Activated naive CD4-positive, alpha-beta T cell treated with anti-CD3 and anti-CD28 coated beads for 36 hours (primary cell): ENCODE measurements at regions not wholly inside any gene's neighbourhood (a gene's known extent, or its start where the extent isn't known, plus 50 kb on each side); places are given as distances from the start of the nearest gene placed in this dataset.
A peak's percentile ranks its signal among the peaks of the same experiment; 100 is the strongest.

Experiments
- CTCF ChIA-PET: fragments of 350-600 bp; sonication (Branson Sonifier 250); formaldehyde crosslinking; loops from one replicate; lab custom pipeline; 2021; ENCODE audit warnings: antibody characterized with exemption; lab: Charles Lee
- DNase-seq: peaks from one replicate; pipeline ENCODE4 v3.0.0-alpha.2; 2020
- H3K27ac Mint-ChIP-seq: one replicate; pipeline ENCODE4 v1.8.0; 2021; ENCODE audit warnings: mild to moderate bottlenecking, mixed read lengths
- H3K27me3 Mint-ChIP-seq: one replicate; pipeline ENCODE4 v1.8.0; 2021; ENCODE audit warnings: low read depth, mixed read lengths
- H3K36me3 Mint-ChIP-seq: one replicate; pipeline ENCODE4 v1.8.0; 2021; ENCODE audit warnings: low read depth, mixed read lengths
- H3K4me1 Mint-ChIP-seq: one replicate; pipeline ENCODE4 v1.8.0; 2021; ENCODE audit warnings: low read depth, mixed read lengths
- H3K4me3 Mint-ChIP-seq: one replicate; pipeline ENCODE4 v1.8.0; 2021; ENCODE audit warnings: mild to moderate bottlenecking, moderate library complexity, mixed read lengths
- H3K9me3 Mint-ChIP-seq: one replicate; pipeline ENCODE4 v1.8.0; 2021; ENCODE audit warnings: mixed read lengths
- intact Hi-C: fragments of 100-400 bp; cut with micrococcal nuclease; formaldehyde crosslinking; loops from one replicate; pipeline ENCODE4 v1.15.1; 2023

GRCh38 chr10:15462253-15462897 is 91.3 kb upstream of the FAM171A1 start:
- Mint-ChIP-seq H3K27ac (no peak overlapping the region), H3K9me3 (peaks cover 4% of the 10 kb centered on the region), H3K27me3 (peaks cover 7% of the 10 kb centered on the region), H3K36me3 (no peaks in the 10 kb centered on the region), H3K4me1 (peaks cover 7% of the 10 kb centered on the region), H3K4me3 (no peak overlapping the region)
- intact Hi-C loops: no loop called here
- DNase-seq: no peak
- CTCF ChIA-PET: interaction anchor here (0.6 kb wide), 1 partner anchor 17 kb away, joined by 5 read pairs; no protein-coding TSS in a partner anchor

DNA sequence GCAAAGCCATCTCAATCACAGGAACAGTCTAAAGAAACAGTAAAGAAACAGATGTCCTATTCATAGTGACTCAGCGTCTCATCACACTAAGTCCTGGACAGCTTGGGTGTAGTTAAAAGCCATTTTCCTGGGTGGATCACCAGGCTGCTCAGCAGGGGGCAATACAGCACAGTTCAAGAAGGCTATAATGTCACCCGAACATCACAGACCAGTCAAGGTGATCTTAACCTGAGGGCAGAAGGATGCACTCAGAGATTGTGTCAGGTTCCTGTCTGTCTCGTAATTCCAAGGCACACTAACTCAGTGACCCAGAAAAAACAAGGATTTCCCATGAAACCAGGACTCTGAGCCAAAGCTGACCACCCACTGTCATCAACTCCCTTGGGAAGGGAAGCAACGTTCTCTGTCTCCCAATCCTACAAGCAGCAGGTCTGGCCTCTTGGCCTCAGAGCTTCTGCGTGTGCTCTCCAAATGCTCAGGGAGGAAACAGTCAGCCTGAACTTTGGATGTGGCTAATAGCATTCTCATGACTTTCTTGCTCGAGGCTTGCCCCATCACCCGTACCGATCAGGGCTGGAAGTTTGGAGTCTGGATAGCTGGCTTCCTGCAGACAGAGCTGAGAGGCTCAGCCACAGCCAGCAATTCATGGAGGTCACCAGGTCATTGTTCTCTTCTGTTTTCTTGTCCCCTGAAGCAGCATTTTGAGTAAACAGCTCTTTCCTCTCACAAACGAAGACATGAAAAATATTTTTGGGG is 90.4 kb upstream of the FAM171A1 start:
- Mint-ChIP-seq H3K27ac (no peak overlapping the region), H3K9me3 (peaks cover 4% of the 10 kb centered on the region), H3K4me1 (peaks cover 7% of the 10 kb centered on the region), H3K4me3 (no peak overlapping the region), H3K27me3 (peaks cover 10% of the 10 kb centered on the region), H3K36me3 (no peaks in the 10 kb centered on the region)
- peak; percentile 11 for DNase-seq
- intact Hi-C loops: no loop called here
- CTCF ChIA-PET: no interaction called here

GRCh38 chr10:15460661-15461060 is 89.6 kb upstream of the FAM171A1 start:
- Mint-ChIP-seq H3K4me1 (peaks cover 7% of the 10 kb centered on the region), H3K9me3 (peaks cover 4% of the 10 kb centered on the region), H3K36me3 (no peaks in the 10 kb centered on the region), H3K27me3 (peaks cover 10% of the 10 kb centered on the region), H3K4me3 (no peak overlapping the region), H3K27ac (no peak overlapping the region)
- intact Hi-C loops: no loop called here
- DNase-seq: no peak
- CTCF ChIA-PET: interaction anchor here (0.6 kb wide), 1 partner anchor 10 kb away, joined by 6 read pairs; no protein-coding TSS in a partner anchor

- Mint-ChIP-seq H3K4me3 (no peak overlapping the region), H3K36me3 (no peaks in the 10 kb centered on the region), H3K9me3 (peaks cover 4% of the 10 kb centered on the region), H3K27ac (no peak overlapping the region), H3K4me1 (peaks cover 7% of the 10 kb centered on the region), H3K27me3 (peaks cover 10% of the 10 kb centered on the region)
- no peak for DNase-seq
- intact Hi-C loops: no loop called here
- CTCF ChIA-PET: no interaction called here
Observed at GRCh38 chr10:15459218-15459617, 88.1 kb upstream of the FAM171A1 start.

GRCh38 chr10:15457382-15457781 is 86.3 kb upstream of the FAM171A1 start:
- intact Hi-C loops: no loop called here
- no peaks in the 10 kb centered on the region for H3K36me3 Mint-ChIP-seq
- CTCF ChIA-PET: no interaction called here
- H3K27me3 Mint-ChIP-seq: peaks cover 16% of the 10 kb centered on the region
- no peak overlapping the region for H3K4me3 Mint-ChIP-seq
- DNase-seq: no peak
- H3K9me3 Mint-ChIP-seq: no peaks in the 10 kb centered on the region
- no peak overlapping the region for H3K27ac Mint-ChIP-seq
- peaks cover 7% of the 10 kb centered on the region for H3K4me1 Mint-ChIP-seq

DNA sequence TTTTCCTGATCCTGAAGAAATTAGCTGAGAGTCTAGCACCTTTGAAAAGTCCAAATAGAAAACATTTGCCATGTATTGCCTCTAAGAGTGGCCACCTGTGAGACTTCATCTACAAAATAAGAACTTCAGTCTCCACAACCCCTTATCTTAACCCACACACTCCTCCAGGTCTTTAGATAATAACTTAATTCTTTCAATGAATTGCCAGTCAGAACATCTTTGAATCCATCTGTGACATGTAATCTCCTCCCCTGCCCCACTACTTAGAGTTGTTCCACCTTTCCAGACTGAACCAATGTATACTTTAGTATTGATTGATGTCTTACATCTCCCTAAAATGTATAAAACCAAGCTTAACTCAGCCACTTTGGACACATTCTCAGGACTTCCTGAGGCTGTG is 84.4 kb upstream of the FAM171A1 start:
- CTCF ChIA-PET: no interaction called here
- H3K4me1 Mint-ChIP-seq: peaks cover 7% of the 10 kb centered on the region
- no peaks in the 10 kb centered on the region for H3K9me3 Mint-ChIP-seq
- no peaks in the 10 kb centered on the region for H3K36me3 Mint-ChIP-seq
- no peak overlapping the region for H3K27ac Mint-ChIP-seq
- H3K4me3 Mint-ChIP-seq: no peak overlapping the region
- DNase-seq: no peak
- intact Hi-C loops: no loop called here
- peaks cover 16% of the 10 kb centered on the region for H3K27me3 Mint-ChIP-seq

GRCh38 chr10:15453926-15454325 is 82.8 kb upstream of the FAM171A1 start:
- no peak for DNase-seq
- CTCF ChIA-PET: no interaction called here
- Mint-ChIP-seq H3K36me3 (no peaks in the 10 kb centered on the region), H3K27ac (no peak overlapping the region), H3K4me3 (no peak overlapping the region), H3K27me3 (peaks cover 16% of the 10 kb centered on the region), H3K9me3 (no peaks in the 10 kb centered on the region), H3K4me1 (peaks cover 7% of the 10 kb centered on the region)
- intact Hi-C loops: no loop called here

- Mint-ChIP-seq H3K4me3 (no peak overlapping the region), H3K36me3 (no peaks in the 10 kb centered on the region), H3K27ac (no peak overlapping the region), H3K4me1 (peaks cover 3% of the 10 kb centered on the region), H3K27me3 (peaks cover 16% of the 10 kb centered on the region), H3K9me3 (no peaks in the 10 kb centered on the region)
- no peak for DNase-seq
- intact Hi-C loops: no loop called here
- CTCF ChIA-PET: no interaction called here
Observed at GRCh38 chr10:15453457-15453856, 82.4 kb upstream of the FAM171A1 start.

- peaks cover 16% of the 10 kb centered on the region for H3K27me3 Mint-ChIP-seq
- CTCF ChIA-PET: no interaction called here
- no peaks in the 10 kb centered on the region for H3K9me3 Mint-ChIP-seq
Observed at GRCh38 chr10:15452545-15452944, 81.5 kb upstream of the FAM171A1 start.

DNA sequence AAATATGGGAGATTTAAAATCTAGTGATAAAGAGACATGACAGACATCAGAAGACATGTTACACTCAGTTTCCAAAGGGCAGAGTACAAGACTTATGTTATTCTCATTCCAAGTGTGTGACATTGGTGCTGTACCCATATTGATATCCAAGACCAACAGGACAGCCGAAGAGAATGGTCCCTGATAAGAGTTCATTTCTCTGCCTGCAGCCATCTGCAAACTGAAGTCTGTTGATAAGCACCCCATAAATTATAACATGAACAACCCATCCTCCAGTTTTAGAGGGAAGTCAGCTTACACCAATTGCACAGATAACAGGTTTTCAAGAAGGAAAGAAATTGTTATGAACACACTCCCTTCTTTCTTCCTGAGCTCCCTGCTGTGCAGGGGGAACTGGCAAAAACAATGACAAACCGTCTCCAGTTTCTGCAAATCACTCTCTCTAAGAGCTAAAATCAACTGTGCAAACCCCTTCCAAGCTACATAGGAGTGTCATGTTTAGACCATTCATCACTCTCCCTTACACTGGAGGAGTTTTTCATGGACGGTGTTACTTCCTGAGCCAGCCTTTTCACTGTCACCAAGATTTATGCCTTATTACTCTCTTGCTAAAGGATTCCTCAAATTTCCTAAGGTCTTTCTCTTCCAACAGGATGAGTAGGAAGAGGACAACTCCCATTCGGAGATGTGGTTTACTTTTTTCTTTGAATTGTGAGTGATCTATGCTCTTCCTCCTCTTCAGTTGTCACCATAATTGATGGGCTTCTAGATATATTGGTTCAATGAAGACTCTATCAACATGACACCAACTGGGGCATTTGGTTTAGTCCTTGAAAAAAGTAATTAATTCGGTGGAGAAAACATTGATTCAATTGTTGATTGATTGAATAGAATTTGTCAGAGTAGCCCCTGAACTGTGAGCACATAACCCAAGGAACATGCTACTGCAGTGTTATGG is 80.3 kb upstream of the FAM171A1 start:
- CTCF ChIA-PET: interaction anchor here (0.6 kb wide), 1 partner anchor 33 kb away, joined by 3 read pairs; no protein-coding TSS in a partner anchor
- intact Hi-C loops: no loop called here

More at GRCh38 chr10:15452545-15452944, 81.5 kb upstream of the FAM171A1 start:
- Mint-ChIP-seq H3K27ac (no peak overlapping the region), H3K4me1 (no peaks in the 10 kb centered on the region), H3K4me3 (no peak overlapping the region), H3K36me3 (no peaks in the 10 kb centered on the region)
- DNase-seq: no peak
- intact Hi-C loops: no loop called here

GRCh38 chr10:15448598-15448997 is 77.5 kb upstream of the FAM171A1 start:
- Mint-ChIP-seq H3K4me3 (no peak overlapping the region), H3K27ac (no peak overlapping the region), H3K36me3 (no peaks in the 10 kb centered on the region), H3K27me3 (peaks cover 15% of the 10 kb centered on the region), H3K4me1 (no peaks in the 10 kb centered on the region), H3K9me3 (no peaks in the 10 kb centered on the region)
- DNase-seq: no peak
- CTCF ChIA-PET: no interaction called here
- intact Hi-C loops: no loop called here

More for the DNA sequence above, 80.3 kb upstream of the FAM171A1 start:
- Mint-ChIP-seq H3K27ac (no peak overlapping the region), H3K36me3 (no peaks in the 10 kb centered on the region), H3K9me3 (no peaks in the 10 kb centered on the region), H3K27me3 (peaks cover 13% of the 10 kb centered on the region), H3K4me1 (no peaks in the 10 kb centered on the region), H3K4me3 (no peak overlapping the region)
- no peak for DNase-seq

DNA sequence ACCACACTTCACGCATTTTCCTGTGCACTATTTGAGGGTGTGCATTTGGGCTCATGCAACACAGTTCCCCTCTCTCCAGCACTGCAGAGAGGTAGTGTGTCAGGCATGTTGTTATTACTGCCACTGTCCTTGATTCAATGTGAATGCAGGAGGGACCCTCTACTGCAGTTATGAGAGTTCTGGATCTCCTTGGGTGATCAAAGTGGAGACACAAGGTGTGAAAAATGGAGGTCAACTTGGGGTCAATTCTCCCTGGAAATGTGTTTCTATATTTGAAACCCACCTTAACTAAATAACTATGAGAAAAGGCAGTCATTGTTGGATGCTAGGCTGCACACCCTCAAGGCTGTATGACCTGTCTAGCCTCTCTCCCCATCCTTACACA is 73.9 kb upstream of the FAM171A1 start:
- H3K4me1 Mint-ChIP-seq: no peaks in the 10 kb centered on the region
- no peak overlapping the region for H3K27ac Mint-ChIP-seq
- CTCF ChIA-PET: interaction anchor here (0.6 kb wide), 1 partner anchor 18 kb away, joined by 5 read pairs; no protein-coding TSS in a partner anchor
- intact Hi-C loops: no loop called here
- H3K36me3 Mint-ChIP-seq: no peaks in the 10 kb centered on the region
- no peak for DNase-seq
- H3K27me3 Mint-ChIP-seq: peaks cover 9% of the 10 kb centered on the region
- H3K9me3 Mint-ChIP-seq: no peaks in the 10 kb centered on the region
- H3K4me3 Mint-ChIP-seq: no peak overlapping the region
